Ishikawa (cell line): ENCODE measurements at regions not wholly inside any gene's neighbourhood (a gene's known extent, or its start where the extent isn't known, plus 50 kb on each side); places are given as distances from the start of the nearest gene placed in this dataset.

Experiments
- CEBPB ChIP-seq: IDR thresholded peaks from 2 replicates; pipeline ENCODE4 v1.6.1; 2012
- CREB1 ChIP-seq: IDR thresholded peaks from 2 replicates; pipeline ENCODE4 v1.6.1; 2012; ENCODE audit warnings: low read depth
- EGR1 ChIP-seq: IDR thresholded peaks from 2 replicates; pipeline ENCODE4 v1.6.1; 2012
- EP300 ChIP-seq: IDR thresholded peaks from 2 replicates; pipeline ENCODE4 v1.6.1; 2012; ENCODE audit warnings: borderline replicate concordance
- FOXM1 ChIP-seq: IDR thresholded peaks from 2 replicates; pipeline ENCODE4 v1.6.1; 2012; ENCODE audit warnings: low read depth, borderline replicate concordance
- NFIC ChIP-seq: IDR thresholded peaks from 2 replicates; pipeline ENCODE4 v1.6.1; 2012
- RAD21 ChIP-seq: IDR thresholded peaks from 2 replicates; pipeline ENCODE4 v1.6.1; 2012; ENCODE audit warnings: low read depth
- TAF1 ChIP-seq: IDR thresholded peaks from 2 replicates; pipeline ENCODE4 v1.6.1; 2012; ENCODE audit warnings: low read depth, mild to moderate bottlenecking
- TCF12 ChIP-seq: IDR thresholded peaks from 2 replicates; pipeline ENCODE4 v1.6.1; 2012; ENCODE audit warnings: low read depth
- TEAD4 ChIP-seq: IDR thresholded peaks from 2 replicates; pipeline ENCODE4 v1.6.1; 2012
- YY1 ChIP-seq: IDR thresholded peaks from 2 replicates; pipeline ENCODE4 v1.6.1; 2012; ENCODE audit warnings: low read depth
- ZBTB7A ChIP-seq: IDR thresholded peaks from 2 replicates; pipeline ENCODE4 v1.6.1; 2012; ENCODE audit warnings: low read depth
- TF ChIP-seq, protein P1 (sequence below): IDR thresholded peaks from 2 replicates; pipeline ENCODE4 v1.6.1; 2012; ENCODE audit warnings: low read depth, mild to moderate bottlenecking
- TF ChIP-seq, protein P2 (sequence below): IDR thresholded peaks from 2 replicates; pipeline ENCODE4 v1.6.1; 2012
- TF ChIP-seq, protein P3 (sequence below): IDR thresholded peaks from 2 replicates; pipeline ENCODE4 v1.6.1; 2012

DNA sequence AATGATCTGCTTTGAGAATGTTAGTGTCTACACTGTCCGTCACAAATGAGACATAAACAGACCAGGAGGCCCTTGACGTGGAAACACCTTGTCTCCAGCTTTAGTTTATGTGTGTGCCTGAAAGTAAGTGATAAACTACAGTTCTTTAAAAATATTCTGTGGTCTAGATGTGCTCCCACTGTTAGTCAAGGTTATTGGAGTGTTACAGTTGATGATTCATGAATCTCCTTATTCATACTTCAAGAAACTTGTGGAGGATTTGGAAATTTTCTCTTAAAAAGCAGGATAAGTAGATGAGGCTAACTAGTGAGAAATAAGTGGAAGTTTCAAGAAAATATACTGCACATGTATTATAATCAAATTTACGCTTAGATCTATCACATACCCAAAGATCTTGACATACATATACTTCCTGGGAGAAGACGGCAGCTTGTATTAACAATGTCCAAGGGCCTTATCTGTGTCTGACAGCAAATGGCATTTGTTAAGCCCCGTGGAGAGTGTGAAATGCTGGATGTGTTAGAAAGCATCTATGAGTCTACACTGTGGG is 90.5 kb upstream of the MBOAT1 start:
- TF ChIP-seq EGR1 (no peak), NFIC (no peak)
- TF ChIP-seq, protein P1, sequence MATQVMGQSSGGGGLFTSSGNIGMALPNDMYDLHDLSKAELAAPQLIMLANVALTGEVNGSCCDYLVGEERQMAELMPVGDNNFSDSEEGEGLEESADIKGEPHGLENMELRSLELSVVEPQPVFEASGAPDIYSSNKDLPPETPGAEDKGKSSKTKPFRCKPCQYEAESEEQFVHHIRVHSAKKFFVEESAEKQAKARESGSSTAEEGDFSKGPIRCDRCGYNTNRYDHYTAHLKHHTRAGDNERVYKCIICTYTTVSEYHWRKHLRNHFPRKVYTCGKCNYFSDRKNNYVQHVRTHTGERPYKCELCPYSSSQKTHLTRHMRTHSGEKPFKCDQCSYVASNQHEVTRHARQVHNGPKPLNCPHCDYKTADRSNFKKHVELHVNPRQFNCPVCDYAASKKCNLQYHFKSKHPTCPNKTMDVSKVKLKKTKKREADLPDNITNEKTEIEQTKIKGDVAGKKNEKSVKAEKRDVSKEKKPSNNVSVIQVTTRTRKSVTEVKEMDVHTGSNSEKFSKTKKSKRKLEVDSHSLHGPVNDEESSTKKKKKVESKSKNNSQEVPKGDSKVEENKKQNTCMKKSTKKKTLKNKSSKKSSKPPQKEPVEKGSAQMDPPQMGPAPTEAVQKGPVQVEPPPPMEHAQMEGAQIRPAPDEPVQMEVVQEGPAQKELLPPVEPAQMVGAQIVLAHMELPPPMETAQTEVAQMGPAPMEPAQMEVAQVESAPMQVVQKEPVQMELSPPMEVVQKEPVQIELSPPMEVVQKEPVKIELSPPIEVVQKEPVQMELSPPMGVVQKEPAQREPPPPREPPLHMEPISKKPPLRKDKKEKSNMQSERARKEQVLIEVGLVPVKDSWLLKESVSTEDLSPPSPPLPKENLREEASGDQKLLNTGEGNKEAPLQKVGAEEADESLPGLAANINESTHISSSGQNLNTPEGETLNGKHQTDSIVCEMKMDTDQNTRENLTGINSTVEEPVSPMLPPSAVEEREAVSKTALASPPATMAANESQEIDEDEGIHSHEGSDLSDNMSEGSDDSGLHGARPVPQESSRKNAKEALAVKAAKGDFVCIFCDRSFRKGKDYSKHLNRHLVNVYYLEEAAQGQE = no peak

GRCh38 chr6:20306491-20306890 is 94.2 kb upstream of the MBOAT1 start:
- TF ChIP-seq ZBTB7A (no peak), EGR1 (no peak), TEAD4 (no peak), EP300 (no peak)
- TF ChIP-seq, protein P2, sequence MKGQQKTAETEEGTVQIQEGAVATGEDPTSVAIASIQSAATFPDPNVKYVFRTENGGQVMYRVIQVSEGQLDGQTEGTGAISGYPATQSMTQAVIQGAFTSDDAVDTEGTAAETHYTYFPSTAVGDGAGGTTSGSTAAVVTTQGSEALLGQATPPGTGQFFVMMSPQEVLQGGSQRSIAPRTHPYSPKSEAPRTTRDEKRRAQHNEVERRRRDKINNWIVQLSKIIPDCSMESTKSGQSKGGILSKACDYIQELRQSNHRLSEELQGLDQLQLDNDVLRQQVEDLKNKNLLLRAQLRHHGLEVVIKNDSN = no peak
- TF ChIP-seq, protein P1 = no peak

DNA sequence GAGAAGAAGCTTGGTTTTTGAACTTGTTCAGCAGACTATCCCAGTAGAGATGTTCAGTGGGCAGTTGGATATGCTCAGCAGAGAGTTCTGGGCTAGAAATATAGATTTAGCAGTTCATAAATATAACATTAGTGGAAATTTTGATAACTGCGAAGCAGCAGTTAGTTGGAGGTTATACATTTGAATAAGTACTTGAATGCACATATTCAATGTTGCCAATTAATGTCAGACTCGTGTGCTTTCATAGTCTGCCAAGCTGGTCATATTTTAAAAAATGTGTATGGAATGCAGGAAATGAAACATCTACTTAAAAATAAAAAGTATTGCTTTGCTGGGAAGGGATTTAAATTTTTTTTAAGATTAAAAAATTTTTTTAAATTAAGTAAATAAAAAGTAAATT is 92.5 kb upstream of the E2F3 start:
- TF ChIP-seq ZBTB7A (no peak), CEBPB (no peak), RAD21 (no peak)
- TF ChIP-seq, protein P1 = no peak

DNA sequence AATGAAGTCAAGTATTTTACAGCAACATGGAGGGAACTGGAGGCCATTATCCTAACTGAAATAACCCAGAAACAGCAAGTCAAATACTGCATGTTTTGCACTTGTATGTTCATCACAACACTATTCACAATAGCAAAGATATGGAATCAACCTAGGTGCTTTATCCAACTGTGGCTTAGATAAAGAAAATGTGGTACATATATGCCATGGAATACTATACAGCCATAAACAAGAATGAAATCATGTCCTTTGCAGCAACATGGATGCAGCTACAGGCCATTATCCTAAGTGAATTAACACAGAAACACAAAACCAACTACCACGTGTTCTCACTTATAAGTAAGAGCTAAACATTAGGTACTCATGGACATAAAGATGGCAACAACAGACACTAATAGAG is 91.5 kb upstream of the E2F3 start:
- TF ChIP-seq CREB1 (no peak), YY1 (no peak), EP300 (no peak), FOXM1 (no peak), ZBTB7A (no peak), EGR1 (no peak), TAF1 (no peak), NFIC (no peak), RAD21 (no peak), CEBPB (no peak), TEAD4 (no peak), TCF12 (no peak)
- TF ChIP-seq, protein P3, sequence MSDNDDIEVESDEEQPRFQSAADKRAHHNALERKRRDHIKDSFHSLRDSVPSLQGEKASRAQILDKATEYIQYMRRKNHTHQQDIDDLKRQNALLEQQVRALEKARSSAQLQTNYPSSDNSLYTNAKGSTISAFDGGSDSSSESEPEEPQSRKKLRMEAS = no peak
- TF ChIP-seq, protein P1 = no peak
- TF ChIP-seq, protein P2 = no peak

DNA sequence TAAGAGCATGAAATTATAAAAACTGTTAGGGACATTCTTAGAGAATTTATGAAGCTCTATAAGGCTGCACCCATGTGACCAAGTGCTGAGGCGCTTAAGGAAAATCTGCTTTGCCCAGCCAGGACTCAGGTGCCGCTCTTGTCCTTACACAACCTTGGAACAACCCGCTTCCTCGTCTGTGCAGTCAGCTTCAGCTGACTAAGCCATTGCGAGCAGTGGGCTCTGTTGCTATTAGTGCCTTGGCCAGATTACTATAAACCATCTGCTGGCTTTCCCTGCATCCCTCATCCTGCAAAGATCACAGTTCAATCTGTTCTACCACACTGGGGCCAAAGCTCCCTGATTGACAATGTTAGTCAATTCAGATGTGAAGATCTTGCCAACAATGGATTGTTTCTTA is 89.1 kb upstream of the E2F3 start:
- TF ChIP-seq CEBPB (no peak), NFIC (no peak), ZBTB7A (no peak), TEAD4 (no peak), EGR1 (no peak), RAD21 (no peak), EP300 (no peak), CREB1 (no peak), YY1 (no peak), FOXM1 (no peak), TCF12 (no peak), TAF1 (no peak)
- TF ChIP-seq, protein P1 = no peak
- TF ChIP-seq, protein P2 = no peak
- TF ChIP-seq, protein P3 = no peak
